HG03460 (cell line): ENCODE measurements at regions not wholly inside any gene's neighbourhood (a gene's known extent, or its start where the extent isn't known, plus 50 kb on each side); places are given as distances from the start of the nearest gene placed in this dataset.
"Not testable (repeated sequence)": the region's sequence is repeated elsewhere in the genome, so short reads cannot be mapped to it uniquely, and the experiment has no call there.

ENCODE experiments used
- ATAC-seq: cut with Tn5 transposase; IDR thresholded peaks from one replicate; pipeline ENCODE4 v1.9.1; 2021; ENCODE audit not compliant: unreplicated experiment

DNA sequence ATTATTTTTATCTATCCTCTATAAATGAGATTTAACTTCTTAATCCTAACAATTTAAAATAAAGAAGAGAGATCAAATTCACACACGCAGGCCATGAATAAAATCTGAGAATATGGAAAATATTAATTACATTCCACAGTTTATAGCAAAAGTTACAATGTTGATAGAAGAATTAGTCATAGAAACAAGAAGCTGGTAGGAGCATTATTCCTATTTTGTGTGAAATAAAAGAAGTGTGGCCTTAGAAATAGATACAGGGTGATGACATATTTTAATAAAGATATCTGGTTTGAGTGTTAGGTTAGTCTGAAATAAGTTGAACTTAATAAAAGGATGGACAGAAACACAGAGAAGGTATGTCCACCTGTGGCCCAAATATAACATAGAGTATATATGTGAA is 790.4 kb upstream of the NUDT12 start:
- no peak for ATAC-seq

DNA sequence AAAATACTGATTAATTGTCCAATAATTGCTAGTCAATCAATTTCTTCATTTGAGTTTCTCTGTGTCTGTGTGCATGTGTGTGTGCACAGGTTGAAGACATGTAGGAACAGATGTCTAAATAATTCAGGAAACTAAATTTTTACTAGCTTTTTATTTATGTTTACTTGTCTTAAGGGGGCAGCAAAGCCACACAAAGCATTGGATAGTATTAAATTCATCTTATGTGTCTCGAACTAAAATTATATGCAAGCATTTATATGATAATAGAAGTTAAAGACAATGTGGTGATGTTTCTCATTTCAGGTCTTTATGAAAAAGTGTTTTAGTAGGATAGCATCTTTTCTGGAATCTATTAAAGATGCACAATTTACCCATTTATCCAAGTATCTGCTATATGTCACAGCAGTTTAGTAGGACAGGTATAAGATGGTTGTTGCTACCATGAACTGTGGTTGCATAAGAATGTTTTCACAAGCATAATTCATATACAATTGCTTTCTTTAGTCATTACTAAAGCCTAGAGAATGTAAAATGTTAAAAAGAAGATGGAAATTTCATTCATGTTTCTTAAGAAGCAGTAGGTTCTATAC is 784.6 kb upstream of the NUDT12 start:
- ATAC-seq, result no peak

GRCh38 chr5:104345222-104346016 is 782.8 kb upstream of the NUDT12 start:
- no peak for ATAC-seq

- ATAC-seq, result no peak
Measured at GRCh38 chr5:104344809-104345208, 782.2 kb upstream of the NUDT12 start.

DNA sequence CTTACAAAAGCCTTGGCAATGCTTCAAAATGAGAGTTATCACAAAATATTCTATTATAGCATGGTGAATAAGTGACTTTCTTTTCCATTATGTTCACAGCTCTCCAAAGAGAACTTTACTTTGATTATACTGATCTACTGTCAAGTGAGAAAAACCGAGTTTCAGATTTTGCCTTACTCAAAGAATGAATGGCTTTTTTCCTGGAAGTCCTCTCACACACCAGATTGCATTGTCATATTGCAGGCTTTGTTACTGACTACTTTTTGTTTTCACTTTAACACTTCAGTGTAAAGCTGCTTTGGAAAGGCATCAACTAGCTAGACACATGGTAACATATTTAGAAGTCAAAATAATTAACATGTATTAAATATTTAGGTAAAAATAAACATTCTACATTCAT is 765.2 kb upstream of the NUDT12 start:
- ATAC-seq, result no peak

GRCh38 chr5:104326966-104327365 is 764.4 kb upstream of the NUDT12 start:
- no peak for ATAC-seq

GRCh38 chr5:104325356-104325755 is 762.8 kb upstream of the NUDT12 start:
- no peak for ATAC-seq

DNA sequence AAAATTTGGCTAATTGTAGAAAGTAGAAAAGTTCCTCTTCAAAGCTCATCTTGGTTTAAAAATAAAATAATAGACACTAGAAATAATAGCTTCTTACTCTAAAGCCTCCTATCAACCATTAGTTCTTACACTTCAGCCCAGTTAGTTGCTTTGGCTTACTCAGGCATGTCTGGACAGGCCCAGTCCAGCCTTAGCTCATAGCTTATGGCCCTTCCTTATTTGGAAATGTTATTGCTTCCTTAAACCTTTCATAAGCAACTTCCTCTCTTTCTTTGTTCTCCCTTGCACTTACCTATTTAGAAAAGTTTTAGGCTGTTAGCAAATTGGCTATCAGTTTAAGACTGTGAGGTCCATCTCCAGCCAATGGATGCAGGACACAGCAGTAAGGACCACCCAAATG is 754.1 kb upstream of the NUDT12 start:
- not testable (repeated sequence) for ATAC-seq

GRCh38 chr5:104312481-104312880 is 749.9 kb upstream of the NUDT12 start:
- no peak for ATAC-seq

- ATAC-seq, result no peak
Measured at GRCh38 chr5:104305602-104306001, 743.0 kb upstream of the NUDT12 start.

- ATAC-seq, result no peak
Measured at GRCh38 chr5:104299998-104300706, 737.6 kb upstream of the NUDT12 start.

DNA sequence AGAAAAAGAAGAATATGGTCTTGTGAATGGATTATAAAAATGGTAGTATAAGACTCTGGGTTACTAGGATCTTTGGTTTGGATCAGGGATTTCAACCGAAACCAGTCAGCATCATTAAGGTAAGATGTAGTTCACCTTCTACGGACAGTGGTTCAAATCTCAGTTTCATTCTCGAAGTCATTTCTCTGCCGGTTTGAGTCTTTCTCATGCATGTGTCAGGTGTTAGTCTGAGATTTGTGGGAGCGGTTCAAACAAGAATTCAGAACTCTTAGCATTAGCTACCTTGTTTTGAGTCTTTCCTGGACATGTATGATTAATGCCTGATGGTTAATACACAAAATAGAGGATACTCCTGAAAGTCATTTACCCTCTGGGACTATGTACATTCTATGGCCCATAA is 735.9 kb upstream of the NUDT12 start:
- no peak for ATAC-seq

DNA sequence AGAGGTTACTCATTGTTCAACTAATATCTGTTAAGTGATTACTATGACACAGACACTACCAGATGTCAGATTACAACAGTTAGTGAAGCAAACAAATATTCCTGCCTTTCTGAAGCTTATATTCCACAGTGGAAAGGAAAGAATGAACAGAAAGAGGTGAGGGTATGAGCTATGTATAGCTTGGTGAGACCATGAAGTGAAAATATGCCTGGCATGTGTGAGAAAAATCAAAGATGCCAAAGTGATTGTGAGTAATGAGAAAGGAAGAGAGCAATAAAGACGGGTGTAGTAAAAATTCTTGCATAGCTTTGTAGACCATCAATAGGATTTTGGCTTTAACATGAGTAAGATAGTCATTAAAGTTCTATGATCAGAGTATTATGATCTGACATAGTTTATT is 734.5 kb upstream of the NUDT12 start:
- no peak for ATAC-seq

- ATAC-seq, result no peak
Measured at GRCh38 chr5:104295991-104296390, 733.4 kb upstream of the NUDT12 start.

GRCh38 chr5:104283136-104283535 is 720.5 kb upstream of the NUDT12 start:
- ATAC-seq, result no peak

DNA sequence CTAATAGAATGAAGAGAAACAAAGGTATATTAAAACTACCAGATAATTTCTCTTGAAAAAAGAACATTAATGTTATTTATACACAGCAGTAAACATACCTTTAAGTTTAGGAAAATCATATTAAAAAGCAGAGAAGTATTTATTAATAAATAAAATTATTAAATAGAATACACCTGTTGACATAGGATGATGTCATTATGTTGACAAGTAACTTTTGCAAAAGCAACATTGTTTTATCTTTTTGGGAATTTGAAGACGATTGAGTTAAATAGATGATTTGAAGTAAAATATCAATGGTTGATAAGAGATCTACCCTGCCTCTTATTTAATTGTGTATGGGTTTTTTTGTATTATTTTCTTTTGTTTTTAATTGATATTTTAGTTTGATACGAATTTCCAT is 711.1 kb upstream of the NUDT12 start:
- no peak for ATAC-seq

DNA sequence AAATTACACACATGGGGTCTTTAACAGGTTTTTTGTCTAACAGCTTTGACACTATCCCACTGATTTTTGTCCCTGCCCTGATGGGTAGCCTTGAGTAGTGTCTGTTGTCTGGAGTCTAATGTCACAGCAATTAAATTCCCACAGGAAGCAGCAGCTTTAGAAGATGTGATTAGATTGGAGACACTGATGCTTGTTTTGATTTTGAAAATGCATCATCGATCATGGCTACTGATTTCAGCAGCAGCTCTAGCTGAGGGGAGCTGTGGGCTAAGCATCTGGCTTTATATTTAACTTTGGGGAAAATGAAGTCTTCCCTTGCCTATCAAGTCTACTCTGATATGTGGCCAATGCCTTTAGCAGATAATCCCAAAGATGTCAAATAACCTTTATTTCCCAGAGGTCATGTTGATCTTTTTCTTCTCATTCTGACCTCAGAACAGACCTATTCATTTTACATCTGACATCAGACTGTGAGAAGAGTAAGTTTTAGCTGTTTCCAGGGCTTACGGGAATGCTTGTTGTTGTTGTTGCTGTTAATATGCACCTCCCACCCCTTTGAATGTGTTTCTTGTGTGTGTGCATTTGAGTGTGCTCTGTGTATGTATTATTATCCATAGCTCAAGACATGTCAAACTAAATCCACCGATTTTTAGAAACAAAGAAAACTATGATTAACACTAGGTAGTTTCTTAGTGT is 704.9 kb upstream of the NUDT12 start:
- ATAC-seq, result no peak

GRCh38 chr5:104266161-104266560 is 703.6 kb upstream of the NUDT12 start:
- no peak for ATAC-seq

GRCh38 chr5:104265531-104266140 is 703.0 kb upstream of the NUDT12 start:
- ATAC-seq, result no peak

DNA sequence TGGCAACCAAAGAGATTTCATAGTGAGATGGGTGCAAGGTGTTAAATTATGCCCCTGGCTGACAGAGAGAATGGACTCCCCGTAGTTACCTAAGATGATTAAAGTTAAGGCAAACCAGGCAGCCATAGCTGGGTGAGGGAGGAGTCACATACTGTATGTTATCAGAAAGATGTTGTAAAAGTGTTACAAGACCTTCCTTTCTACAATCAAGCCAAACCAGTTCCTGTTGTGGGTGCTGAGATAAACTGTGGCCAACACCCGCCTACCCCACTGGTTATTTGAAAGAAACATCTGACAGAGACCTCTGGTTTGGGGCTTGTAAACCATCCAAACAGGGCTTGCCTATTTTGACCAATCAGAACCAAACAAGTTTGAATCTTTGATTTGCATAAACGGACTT is 684.7 kb upstream of the NUDT12 start:
- no peak for ATAC-seq

DNA sequence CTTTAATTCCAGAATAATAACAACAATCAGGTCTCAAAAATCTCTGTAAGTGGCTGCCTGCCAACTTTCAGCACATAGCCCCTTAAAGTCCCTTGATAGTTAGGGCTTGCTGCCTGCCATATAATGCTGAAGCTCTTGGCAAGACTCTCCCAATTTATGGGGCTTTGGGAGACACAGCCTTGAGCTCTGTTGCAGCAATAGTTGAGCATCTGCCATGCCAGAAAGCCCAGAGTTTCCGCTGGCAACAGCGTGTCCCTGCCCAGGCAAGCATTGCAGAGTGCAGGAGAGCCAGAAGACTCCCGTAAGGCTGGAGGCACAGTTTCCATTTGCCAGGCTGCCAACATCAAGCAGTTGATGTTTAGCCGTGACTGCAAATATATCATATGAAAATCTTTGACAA is 678.5 kb upstream of the NUDT12 start:
- no peak for ATAC-seq
